ENCODE measurements at regions not wholly inside any gene's neighbourhood (a gene's known extent, or its start where the extent isn't known, plus 50 kb on each side); places are given as distances from the start of the nearest gene placed in this dataset.

DNA sequence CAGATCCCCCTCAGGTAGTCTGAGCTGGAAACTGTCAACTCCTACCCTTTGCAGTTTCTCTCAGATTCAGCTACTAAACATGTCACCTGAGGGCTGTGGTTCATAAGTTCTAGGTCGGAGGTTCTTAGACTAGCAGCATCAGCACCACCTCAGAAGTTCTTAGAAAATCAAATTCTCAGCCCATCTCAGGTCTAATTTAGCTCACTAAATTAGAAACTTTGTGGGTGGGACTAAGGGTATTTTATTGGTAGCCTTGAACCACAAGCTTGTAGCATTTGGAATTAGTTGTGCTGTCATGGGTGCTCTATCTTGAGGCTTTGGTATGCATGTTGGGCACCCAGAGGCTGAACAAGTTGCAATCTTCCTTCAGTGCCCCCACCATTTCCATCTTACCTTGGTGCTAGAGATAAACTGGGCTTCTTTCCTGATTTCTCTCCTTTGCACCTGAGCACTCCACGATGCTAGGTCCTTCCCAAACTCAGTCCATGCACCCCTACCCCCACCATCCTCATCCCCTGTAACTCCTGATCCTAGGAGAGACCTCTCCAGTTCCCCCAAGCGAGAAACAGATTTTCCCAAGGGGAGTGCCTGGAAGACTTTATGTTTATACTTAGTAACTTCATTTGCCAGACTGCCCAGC lies 54.2 kb downstream of the S1PR1 start:
- no peak for DNase-seq (ENCODE audit: low spot score)

DNA sequence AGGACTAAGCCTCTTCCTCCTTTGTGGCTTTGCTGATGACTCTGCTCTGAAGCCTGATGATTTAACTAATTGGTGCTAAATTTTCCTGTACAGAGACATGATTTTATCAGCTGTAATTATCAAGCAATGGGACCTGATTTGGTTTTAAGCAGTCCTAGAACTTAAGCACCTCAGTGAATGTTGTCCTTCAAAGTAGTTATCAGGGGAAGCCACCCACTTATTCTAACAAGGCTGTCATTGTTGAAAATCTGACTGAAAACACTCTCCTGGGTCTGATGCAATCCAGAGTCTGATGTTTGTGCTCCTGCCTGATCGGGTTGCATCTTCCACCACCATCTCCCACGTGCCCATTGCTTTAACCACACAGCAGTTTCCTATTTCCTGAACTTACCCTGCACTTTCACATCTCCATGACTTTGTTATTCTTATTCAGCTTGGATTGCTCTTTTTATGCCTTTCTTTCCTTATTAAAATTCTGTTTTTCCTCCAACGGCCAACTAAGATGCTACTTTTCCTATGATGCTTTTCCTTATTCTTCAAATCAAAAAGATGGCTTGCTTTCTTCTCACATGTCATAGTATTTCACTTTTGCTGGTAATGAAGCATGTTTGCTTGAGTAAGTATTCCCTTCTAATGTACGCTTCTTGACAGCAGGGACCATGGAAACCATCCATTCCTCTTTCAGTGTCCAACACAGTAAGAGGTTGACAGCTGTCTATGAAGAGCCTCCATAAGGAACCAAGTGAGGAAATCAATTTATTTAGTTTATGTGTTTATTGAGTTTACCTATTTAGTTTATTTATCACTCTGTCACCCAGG lies 55.0 kb downstream of the S1PR1 start:
- DNase-seq (ENCODE audit: low spot score): peak; percentile 47

DNA sequence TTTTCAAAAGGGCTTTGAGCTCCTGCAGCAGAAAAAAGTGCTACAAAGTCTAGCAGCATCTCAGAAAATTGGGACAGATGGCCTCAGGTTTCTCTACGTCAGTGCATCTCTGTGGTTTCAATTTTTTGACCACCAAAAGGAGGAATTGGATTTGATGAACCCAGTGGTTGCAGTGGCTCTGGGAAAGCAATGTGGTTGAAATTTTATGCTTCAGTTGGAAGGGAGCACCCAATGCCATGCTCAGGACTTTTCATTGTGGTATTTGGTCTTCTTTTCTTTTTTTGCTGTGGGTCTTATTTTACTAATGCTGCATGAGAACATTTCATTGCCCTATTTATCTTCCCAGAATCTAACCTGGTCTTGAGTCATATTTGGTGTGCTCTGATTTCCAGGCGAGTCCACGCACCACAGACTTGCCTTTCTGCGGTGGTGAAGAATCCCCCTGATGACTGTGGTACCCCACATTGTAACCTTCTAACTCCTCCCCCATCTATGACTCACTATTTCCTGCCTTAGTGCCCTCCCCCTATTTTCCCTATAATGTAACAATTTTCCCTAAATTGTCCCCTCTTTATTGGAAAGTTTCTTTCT lies 56.7 kb downstream of the S1PR1 start:
- peak; percentile 29 for DNase-seq (ENCODE audit: low spot score)

DNA sequence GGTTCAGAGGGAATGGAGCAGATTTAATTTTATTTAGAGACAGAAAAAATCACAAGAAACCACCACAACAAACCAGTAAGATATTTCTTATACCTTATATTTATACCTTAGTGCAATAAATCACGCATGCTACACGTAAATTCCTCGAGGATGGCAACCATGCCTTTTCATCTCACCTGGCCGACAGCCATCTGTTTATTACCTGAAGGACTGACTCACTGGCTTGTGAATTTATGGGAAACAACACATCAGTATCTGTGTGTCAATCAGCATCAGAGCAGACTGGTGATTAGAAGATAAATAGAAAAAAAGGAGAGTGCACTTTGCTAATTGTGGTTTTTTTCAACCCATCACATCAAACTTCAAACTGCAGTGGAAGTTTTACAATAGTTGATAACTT lies 58.4 kb downstream of the S1PR1 start:
- peak; percentile 26 for DNase-seq (ENCODE audit: low spot score)

DNA sequence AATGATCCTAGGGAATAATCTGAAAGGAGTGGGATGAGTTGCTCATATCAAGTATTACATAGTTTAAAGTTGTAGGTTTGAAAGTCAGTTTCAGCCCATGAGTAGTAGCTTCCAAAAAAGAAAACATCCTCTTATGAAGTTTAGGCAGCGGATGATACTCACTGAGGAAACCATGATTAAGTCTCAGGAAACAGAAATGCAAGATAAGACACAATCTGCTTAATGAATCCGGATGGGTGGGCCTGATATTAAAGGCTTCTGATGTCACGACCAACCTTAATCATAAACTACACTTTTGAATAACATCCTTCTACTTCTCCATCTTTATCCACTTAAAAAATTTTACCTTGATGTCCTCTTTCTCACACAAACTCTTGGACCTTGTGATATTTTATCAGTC lies 61.8 kb downstream of the S1PR1 start:
- DNase-seq (ENCODE audit: low spot score): no peak

DNA sequence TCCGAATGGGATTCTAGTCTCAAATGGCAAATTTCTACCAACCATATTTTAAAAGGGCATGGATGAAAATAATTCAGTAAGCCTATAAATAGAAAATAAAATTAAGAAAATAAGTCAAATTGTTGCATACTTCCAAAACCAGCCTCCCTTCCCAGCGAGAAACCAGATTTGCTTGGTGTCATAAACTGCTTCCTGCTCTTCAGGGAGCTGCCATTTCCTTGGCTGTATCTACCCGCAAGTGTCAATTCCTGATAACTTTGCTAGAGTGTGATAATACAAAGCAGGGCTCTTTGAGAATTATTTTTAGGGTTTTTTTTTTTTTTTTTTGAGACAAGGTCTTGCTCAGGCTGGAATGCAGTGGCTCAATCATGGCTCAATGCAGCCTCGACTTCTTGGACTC lies 62.3 kb downstream of the S1PR1 start:
- no peak for DNase-seq (ENCODE audit: low spot score)

DNA sequence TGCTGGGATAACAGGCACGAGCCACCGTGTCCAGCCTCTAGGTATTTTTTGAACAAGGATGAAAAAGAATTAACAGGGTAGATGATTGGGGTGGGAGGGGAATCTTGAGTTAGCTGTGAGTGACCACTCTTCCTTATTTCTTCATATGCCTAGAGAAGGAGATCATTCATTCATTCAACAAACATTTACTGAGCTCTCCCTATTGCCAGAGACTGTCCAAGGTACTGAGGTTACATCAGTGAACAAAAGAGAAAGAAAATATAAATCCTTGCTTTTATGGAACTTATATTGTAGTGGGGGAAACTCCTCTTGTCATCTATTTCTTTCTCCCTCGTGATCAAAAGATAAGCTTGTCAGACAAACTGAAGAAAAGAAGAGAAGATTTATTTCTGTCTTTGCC lies 62.9 kb downstream of the S1PR1 start:
- no peak for DNase-seq (ENCODE audit: low spot score)

DNA sequence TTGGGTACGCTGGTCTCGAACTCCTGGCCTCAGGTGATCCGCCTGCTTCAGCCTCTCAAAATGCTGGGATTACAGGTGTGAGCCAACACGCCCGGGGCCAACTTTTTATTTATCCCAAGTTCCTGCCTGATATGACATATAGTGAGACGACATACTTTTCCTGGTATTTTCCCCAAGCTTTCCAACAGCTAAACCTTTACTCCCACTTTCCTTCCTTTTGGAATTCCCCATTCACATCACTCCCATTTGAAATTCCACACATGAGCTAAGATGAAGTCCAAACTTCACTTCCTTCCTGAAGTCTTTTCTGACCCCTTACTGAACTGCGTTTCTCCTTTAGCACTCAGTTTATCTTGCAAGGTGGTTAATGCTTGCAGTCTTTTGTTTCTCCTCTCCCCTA lies 64.1 kb downstream of the S1PR1 start:
- DNase-seq (ENCODE audit: low spot score): peak; percentile 54

DNA sequence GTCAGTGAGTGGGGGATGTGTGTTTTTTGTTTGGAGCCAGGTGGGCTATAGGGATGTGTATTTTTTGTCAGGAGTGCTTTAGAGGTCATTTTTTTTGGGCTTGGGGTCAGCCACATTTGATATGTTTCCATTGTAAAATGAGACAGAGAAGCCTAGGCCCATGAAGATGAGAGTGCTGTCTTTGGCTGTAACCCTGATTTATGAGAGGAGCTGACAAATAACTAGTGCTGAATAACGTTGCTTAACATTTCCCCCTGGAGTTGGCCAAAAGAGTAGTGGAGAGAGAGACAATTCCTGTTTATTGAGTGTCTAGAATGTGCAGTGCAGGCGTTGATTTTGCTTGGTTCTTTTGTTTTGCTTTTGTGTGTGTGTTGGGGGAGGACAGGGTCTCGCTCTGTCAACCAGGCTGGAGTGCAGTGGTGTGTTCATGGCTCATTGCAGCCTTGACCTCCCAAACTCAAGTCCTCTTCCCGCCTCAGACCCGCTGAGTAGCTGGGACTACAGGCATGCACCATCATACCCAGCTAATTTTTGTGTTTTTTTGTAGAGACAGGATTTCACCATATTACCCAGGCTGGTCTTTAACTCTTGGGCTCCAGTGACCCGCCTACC lies 64.7 kb downstream of the S1PR1 start:
- DNase-seq (ENCODE audit: low spot score): no peak

DNA sequence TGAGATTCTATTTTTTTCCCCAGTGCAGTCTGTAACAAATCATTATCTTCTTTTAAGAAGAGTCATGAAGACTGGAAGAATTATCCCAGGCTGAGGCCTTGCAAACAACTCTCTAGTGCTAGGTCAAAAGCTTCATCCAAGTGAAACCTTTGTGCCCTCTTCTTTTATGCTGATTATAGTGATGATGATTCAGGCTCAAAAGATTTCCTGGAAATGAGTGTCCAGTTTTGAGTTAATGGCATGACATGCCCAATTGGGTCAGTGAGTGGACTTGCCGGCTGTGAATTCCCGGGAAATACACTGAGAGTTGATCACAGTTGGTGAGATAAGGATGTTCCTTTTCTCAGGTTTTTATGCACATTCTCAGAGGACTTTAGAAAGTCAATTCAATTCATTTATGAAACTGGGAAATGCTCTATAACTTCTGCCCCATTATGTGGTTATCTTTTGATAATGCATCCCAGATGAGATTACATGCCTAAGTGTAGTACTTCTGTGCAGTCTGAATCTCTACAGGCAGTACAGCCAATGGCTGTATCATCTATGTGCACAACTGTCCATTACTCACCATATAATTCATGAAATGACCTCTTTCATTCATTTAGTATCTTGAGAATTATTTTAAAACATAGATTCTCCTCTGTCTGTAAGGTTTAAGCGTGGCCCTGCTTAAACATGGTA lies 66.2 kb downstream of the S1PR1 start:
- DNase-seq (ENCODE audit: low spot score): peak; percentile 88

DNA sequence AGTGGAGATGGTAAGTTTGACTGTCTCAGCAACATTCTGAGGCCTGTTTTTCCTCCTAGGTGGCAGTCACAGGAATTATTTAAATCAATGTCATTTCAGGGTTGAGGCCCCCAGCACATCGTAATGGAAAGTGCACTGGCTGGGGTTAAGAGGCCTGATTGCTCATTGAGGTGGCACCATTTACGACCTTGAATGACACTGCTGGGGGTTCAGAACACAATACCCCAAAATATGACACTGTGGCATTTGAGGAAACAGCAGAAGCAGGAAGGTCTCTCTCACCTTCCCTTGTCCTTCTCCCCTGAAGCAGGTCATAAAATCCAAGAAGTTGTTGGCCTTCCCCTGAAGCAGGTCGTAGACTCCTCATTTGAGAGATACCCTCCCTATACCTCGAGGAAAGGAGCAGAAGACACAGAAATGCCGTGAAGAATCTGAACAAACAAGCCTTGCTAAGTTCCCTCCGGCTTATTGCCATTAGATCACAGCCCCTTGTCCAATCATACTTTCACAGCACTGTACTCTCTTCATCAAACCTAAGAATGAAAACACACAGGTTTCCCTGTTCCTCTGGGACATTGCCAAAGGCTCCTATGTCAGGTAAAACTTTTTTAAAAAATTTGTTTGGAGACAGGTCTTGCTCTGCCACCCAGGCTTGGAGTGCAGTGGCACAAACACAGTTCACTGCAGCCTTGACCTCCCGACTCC lies 71.3 kb downstream of the S1PR1 start:
- no peak for DNase-seq (ENCODE audit: low spot score)

DNA sequence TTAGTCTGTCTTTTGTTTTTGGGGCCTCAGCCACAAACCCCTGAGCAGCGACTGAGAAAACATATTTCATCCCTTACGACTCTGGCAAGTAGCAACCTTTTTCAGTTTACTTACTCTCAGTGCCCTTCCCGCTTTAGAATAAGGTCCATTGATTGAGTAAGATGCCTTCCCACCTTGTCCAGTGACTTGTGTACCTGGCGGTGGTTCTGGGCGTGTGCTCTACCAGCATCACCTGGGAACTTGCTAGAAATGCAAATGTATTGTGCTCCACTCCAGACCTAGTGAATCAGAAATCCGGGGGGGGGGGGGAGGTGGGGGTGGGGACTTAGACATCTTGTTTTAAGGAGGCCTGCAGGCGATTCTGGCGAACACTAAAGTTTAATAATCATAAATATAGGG lies 72.1 kb downstream of the S1PR1 start:
- no peak for DNase-seq (ENCODE audit: low spot score)

DNA sequence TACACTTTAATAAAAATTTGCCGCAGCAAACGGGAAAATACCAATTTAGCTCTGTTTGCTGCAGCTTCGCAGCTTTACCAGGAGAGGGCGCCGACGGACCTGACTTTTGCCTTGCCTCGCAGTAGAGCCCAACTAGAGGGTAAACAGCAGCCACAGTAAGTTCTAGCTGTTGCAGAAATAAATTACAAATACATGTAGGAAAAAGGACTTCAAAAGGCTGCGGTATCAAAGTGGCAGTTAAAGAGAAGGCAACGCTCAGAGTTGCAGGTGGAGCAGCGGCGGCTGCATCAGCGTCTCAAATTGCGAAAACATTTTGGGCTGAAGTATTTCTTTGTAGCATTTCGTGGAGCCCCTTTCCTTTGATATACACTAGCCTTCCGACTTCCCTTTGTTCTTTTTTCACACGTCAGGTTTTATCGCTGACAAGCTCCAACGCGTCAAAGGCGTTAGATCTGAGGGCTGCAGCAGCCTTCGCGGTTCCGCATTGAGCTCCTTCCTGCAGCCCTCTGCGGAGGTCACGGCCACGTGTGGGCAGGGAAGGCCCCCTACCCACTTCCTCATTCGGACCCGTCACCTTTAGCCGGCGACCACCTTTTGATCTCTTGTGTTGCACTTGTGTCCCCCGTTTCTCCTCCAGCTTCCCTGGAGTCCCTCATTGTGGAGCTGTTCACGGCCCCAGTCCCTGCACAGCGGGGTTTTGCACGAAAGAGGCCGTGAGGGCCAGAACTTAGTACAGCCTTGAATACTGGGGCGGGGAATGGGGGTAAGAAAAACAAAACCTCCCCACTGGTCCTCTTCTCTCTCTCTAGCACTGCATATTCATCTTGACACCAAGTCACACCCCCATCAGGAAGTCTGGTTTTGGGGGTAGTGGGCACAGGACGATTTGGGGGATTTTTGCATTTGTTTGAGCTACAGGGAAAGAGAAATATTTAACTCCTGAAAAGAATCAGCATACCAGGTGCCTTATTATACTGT lies 72.8 kb downstream of the S1PR1 start:
- DNase-seq (ENCODE audit: low spot score): peak; percentile 60

DNA sequence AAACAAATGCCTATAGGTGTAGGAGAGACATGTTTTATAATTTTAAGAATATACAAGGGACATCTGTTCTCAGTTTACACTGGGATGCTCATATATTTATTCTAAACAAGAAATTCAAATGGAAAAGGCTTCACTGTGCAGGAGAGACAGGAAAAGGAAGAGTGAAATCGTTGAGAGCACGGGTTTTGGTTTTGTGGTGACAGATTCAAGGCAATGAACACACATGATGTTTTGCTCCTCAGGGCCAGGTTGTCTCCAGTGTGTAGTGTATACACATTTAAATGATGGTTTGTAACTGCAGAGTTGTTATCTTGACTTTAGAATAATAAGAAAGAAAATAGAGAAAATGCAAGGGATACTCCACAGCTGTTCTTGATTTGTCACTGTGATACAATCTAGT lies 73.7 kb downstream of the S1PR1 start:
- no peak for DNase-seq (ENCODE audit: low spot score)

DNA sequence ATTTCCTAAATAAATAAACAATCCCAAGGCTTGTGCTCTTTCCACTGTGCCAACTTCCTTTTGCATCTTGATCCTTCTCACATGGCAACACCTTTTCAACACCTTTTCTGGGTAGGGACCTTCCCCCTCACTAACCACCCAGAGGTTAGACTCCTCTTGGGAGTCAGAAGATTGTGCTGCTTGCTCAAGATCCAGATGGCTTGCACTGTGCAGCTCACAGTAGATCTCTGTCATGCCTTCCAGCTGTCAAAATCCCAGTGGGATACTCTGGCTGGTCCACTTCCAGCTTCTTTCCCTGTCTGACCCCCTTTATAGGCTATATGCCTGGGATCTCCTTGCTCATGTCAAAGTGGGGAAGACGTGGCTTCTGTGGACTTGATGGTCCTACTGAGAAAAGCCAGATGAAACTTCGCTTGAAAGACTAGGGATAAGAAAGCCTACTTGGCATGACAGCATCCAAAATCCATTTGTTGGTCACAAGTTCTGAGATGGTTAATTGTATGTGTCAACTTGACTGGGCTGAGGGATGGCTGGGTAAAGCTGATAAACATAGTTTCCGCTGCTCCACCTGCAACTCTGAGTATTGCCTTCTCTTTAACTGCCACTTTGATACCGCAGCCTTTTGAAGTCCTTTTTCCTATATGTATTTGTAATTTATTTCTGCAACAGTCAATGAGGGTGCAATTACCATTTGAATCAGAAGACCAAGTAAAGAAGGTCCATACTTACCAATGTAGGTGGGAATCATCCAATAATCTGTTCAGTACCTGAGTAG lies 74.5 kb downstream of the S1PR1 start:
- DNase-seq (ENCODE audit: low spot score): no peak

DNA sequence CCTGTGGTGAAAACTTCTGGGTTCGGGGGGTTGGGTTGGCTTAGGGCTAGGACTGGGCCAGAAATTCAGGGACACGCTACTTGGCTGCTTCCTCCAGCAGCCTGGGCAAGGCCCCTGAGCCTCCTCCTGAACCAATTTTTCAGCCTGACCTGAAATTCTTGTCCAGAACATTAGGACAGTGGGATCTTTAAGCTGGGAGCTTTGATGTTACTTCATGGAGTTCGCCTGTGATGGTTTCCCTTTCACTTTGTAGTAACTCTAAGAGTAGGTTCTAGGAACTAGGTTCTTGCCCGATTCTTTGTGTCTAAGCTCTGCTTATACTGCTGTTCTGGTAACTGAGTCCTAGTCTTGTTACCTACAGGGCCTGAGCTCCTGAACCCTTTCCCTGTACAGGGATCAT lies 75.3 kb downstream of the S1PR1 start:
- DNase-seq (ENCODE audit: low spot score): no peak

DNA sequence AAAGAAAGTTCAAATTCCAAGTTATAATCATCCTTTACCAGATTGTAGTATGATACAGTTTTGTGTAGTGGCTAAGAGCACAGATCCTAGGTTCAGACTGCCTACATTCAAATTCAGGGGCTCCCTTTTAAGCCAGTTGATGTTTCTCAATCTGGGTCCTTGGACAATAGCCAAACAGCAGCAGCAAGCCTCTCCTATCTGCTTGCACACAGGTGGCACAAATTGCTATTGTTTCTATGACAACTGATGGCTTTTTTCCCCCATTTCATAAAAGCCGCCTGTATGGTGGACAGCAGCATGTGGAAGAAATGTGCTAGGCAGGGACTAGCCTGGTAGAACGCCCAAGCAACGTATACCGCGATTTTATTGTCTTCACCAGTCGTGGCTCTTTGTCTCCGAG lies 76.5 kb downstream of the S1PR1 start:
- DNase-seq (ENCODE audit: low spot score): no peak

DNA sequence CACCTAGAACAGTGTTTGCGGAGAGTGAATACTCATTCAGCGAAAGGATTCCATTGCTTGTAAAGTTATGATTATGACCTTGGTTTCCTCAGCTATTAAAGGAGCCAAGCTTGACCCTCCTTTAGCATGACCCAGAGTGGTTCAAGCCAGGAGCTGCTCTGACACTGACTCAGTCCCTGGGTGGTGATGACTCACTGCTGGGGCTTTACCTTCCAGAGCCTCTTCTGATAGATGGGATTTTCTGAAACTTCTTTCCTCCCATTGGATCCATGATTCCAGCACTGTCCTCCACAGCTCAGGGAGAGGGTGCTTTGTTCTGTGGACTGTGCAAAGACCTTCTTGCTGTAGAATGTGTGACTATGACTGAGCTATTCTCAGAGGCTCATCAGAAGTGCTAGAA lies 77.4 kb downstream of the S1PR1 start:
- DNase-seq (ENCODE audit: low spot score): peak; percentile 96

DNA sequence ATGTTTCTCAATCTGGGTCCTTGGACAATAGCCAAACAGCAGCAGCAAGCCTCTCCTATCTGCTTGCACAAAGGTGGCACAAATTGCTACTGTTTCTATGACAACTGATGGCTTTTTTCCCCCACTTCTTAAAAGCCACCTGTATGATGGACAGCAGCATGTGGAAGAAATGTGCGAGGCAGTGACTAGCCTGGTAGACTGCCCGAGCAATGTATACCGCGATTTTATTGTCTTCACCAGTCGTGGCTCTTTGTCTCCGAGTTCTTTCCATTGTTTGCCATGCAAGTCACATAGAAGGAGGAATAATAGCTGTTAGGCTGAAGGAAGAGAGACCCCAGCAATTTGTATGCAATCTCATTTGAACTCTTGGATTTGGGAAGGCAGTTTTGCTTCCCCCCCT lies 79.4 kb downstream of the S1PR1 start:
- DNase-seq (ENCODE audit: low spot score): no peak

DNA sequence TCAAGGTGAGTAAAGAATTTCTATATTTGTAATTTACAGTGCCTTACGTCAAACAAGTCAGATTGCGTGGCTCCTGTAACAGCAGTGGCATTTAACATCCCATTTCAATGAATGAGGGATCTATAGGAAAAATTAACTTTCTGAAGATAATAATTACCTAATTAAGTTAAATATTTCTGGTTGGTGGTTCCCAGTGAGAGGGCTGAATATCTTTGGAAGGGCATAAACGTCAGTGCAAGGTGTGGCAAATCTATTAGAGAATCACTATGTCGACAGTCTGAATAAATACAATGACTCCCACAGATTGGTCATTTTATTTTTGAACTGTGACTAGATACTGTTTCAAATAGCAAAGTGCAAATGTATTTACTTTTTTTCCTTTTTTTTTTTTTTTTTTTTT lies 80.0 kb downstream of the S1PR1 start:
- DNase-seq (ENCODE audit: low spot score): peak; percentile 65
